ENCODE measurements at regions not wholly inside any gene's neighbourhood (a gene's known extent, or its start where the extent isn't known, plus 50 kb on each side); places are given as distances from the start of the nearest gene placed in this dataset.

- TF ChIP-seq CTCF (IDR thresholded peaks at IDR 0.05; ENCODE audit: low read depth, low read length, poor library complexity, severe bottlenecking) (no peak), EZH2phosphoT487 (IDR thresholded peaks at IDR 0.05; ENCODE audit: borderline replicate concordance, low read length) (no peak)
These were observed 172.1 kb downstream of the MID1IP1 start for GRCh38 chrX:38973322-38973721.

Measured in DOHH2 (cell line).